ENCODE measurements at regions not wholly inside any gene's neighbourhood (a gene's known extent, or its start where the extent isn't known, plus 50 kb on each side); places are given as distances from the start of the nearest gene placed in this dataset.

DNA sequence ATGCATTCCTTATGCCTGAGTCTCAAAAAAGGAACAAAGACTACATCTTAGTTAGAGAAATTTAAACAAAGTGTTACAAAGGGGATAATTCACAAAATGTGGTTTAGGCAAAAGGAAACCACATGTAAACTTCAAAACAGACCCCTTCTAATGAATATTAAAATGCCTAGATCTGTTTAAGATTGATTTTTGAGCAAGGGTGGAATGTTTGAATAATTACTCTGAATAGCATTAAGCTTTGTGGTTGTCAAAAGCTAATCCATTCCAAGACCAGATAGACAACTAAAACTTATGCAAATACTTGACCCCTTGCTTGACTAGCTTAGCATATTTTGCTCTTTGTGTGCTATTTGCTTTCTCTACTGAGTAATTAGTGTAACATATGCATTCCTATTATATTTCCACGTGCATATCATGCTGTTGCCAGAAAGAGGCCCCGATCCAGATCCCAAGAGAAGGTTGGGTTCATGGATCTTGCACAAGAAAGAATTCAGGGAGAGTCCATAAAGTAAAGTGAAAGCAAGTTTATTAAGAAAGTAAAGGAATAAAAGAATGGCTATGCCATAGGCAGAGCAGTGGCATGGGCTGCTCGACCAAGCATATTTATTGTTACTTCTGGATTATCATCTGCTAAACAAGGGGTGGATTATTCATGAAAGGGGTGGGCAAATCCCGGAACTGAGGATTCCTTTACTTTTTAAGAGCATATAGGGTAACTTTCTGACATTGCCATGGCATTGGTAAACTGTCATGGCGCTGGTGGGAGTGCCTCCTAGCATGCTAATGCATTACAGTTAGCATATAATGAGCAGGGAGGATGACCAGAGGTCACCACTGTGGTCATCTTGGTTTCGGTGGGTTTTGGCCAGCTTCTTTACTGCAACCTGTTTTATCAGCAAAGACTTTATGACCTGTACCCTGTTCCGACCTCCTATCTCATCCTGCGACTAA is 1193.4 kb upstream of the EYS start:
- CTCF ChIA-PET = no interaction called here
- H3K9me3 ChIP-seq (ENCODE audit: control insufficient read depth, insufficient read depth, low read depth, low read length) = no peaks in the 10 kb centered on the region
- no peak for TF ChIP-seq ZNF776 (tag by site-specific recombination; IDR thresholded peaks at IDR 0.05; ENCODE audit: borderline replicate concordance)
- no peak for TF ChIP-seq ZFP37 (tag by site-specific recombination; IDR thresholded peaks at IDR 0.05)
- TF ChIP-seq ZNF266 (tag by site-specific recombination; IDR thresholded peaks at IDR 0.05; ENCODE audit: low read depth) = no peak
- no peak for TF ChIP-seq ZNF610 (tag by site-specific recombination; IDR thresholded peaks at IDR 0.05; ENCODE audit: borderline replicate concordance)
- TF ChIP-seq, protein P1, sequence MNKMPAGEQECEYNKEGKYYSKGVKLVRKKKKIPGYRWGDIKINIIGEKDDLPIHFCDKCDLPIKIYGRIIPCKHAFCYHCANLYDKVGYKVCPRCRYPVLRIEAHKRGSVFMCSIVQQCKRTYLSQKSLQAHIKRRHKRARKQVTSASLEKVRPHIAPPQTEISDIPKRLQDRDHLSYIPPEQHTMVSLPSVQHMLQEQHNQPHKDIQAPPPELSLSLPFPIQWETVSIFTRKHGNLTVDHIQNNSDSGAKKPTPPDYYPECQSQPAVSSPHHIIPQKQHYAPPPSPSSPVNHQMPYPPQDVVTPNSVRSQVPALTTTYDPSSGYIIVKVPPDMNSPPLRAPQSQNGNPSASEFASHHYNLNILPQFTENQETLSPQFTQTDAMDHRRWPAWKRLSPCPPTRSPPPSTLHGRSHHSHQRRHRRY (tag by site-specific recombination; IDR thresholded peaks at IDR 0.05) = no peak
- no peak for TF ChIP-seq ZNF571 (tag by site-specific recombination; IDR thresholded peaks at IDR 0.05)
- no peak for TF ChIP-seq HOXC10 (CRISPR knock-in tag; IDR thresholded peaks at IDR 0.05)
- no peak for TF ChIP-seq ZNF16 (tag by site-specific recombination; IDR thresholded peaks at IDR 0.05; ENCODE audit: low read depth)
- TF ChIP-seq GLI2 (tag by site-specific recombination; IDR thresholded peaks at IDR 0.05; ENCODE audit: borderline replicate concordance, low read depth) = no peak
- no peak for TF ChIP-seq MZF1 (tag by site-specific recombination; IDR thresholded peaks at IDR 0.05; ENCODE audit: borderline replicate concordance)
- TF ChIP-seq, protein P2, sequence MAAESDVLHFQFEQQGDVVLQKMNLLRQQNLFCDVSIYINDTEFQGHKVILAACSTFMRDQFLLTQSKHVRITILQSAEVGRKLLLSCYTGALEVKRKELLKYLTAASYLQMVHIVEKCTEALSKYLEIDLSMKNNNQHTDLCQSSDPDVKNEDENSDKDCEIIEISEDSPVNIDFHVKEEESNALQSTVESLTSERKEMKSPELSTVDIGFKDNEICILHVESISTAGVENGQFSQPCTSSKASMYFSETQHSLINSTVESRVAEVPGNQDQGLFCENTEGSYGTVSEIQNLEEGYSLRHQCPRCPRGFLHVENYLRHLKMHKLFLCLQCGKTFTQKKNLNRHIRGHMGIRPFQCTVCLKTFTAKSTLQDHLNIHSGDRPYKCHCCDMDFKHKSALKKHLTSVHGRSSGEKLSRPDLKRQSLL (tag by site-specific recombination; IDR thresholded peaks at IDR 0.05) = no peak
- no peak for TF ChIP-seq ZFP41 (tag by site-specific recombination; IDR thresholded peaks at IDR 0.05; ENCODE audit: borderline replicate concordance)
- TF ChIP-seq, protein P3, sequence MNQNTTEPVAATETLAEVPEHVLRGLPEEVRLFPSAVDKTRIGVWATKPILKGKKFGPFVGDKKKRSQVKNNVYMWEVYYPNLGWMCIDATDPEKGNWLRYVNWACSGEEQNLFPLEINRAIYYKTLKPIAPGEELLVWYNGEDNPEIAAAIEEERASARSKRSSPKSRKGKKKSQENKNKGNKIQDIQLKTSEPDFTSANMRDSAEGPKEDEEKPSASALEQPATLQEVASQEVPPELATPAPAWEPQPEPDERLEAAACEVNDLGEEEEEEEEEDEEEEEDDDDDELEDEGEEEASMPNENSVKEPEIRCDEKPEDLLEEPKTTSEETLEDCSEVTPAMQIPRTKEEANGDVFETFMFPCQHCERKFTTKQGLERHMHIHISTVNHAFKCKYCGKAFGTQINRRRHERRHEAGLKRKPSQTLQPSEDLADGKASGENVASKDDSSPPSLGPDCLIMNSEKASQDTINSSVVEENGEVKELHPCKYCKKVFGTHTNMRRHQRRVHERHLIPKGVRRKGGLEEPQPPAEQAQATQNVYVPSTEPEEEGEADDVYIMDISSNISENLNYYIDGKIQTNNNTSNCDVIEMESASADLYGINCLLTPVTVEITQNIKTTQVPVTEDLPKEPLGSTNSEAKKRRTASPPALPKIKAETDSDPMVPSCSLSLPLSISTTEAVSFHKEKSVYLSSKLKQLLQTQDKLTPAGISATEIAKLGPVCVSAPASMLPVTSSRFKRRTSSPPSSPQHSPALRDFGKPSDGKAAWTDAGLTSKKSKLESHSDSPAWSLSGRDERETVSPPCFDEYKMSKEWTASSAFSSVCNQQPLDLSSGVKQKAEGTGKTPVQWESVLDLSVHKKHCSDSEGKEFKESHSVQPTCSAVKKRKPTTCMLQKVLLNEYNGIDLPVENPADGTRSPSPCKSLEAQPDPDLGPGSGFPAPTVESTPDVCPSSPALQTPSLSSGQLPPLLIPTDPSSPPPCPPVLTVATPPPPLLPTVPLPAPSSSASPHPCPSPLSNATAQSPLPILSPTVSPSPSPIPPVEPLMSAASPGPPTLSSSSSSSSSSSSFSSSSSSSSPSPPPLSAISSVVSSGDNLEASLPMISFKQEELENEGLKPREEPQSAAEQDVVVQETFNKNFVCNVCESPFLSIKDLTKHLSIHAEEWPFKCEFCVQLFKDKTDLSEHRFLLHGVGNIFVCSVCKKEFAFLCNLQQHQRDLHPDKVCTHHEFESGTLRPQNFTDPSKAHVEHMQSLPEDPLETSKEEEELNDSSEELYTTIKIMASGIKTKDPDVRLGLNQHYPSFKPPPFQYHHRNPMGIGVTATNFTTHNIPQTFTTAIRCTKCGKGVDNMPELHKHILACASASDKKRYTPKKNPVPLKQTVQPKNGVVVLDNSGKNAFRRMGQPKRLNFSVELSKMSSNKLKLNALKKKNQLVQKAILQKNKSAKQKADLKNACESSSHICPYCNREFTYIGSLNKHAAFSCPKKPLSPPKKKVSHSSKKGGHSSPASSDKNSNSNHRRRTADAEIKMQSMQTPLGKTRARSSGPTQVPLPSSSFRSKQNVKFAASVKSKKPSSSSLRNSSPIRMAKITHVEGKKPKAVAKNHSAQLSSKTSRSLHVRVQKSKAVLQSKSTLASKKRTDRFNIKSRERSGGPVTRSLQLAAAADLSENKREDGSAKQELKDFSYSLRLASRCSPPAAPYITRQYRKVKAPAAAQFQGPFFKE (tag by site-specific recombination; IDR thresholded peaks at IDR 0.05; ENCODE audit: borderline replicate concordance) = no peak
- no peak for TF ChIP-seq OSR2 (tag by site-specific recombination; IDR thresholded peaks at IDR 0.05)
- no peak for TF ChIP-seq ZNF223 (tag by site-specific recombination; IDR thresholded peaks at IDR 0.05)
- TF ChIP-seq, protein P4, sequence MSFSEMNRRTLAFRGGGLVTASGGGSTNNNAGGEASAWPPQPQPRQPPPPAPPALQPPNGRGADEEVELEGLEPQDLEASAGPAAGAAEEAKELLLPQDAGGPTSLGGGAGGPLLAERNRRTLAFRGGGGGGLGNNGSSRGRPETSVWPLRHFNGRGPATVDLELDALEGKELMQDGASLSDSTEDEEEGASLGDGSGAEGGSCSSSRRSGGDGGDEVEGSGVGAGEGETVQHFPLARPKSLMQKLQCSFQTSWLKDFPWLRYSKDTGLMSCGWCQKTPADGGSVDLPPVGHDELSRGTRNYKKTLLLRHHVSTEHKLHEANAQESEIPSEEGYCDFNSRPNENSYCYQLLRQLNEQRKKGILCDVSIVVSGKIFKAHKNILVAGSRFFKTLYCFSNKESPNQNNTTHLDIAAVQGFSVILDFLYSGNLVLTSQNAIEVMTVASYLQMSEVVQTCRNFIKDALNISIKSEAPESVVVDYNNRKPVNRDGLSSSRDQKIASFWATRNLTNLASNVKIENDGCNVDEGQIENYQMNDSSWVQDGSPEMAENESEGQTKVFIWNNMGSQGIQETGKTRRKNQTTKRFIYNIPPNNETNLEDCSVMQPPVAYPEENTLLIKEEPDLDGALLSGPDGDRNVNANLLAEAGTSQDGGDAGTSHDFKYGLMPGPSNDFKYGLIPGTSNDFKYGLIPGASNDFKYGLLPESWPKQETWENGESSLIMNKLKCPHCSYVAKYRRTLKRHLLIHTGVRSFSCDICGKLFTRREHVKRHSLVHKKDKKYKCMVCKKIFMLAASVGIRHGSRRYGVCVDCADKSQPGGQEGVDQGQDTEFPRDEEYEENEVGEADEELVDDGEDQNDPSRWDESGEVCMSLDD (tag by site-specific recombination; IDR thresholded peaks at IDR 0.05) = no peak
- TF ChIP-seq ZNF302 (tag by site-specific recombination; IDR thresholded peaks at IDR 0.05; ENCODE audit: low read depth) = no peak
- no peak for TF ChIP-seq ZNF596 (tag by site-specific recombination; IDR thresholded peaks at IDR 0.05)
- TF ChIP-seq ZNF175 (tag by site-specific recombination; IDR thresholded peaks at IDR 0.05) = no peak

More for the DNA sequence above, 1193.4 kb upstream of the EYS start:
- H3K27ac ChIP-seq (ENCODE audit: extremely low read depth, low read depth, low read length) = no peak overlapping the region
- no peaks in the 10 kb centered on the region for H3K36me3 ChIP-seq (ENCODE audit: control insufficient read depth in 2 of 2, insufficient read depth in 1 of 2, low read length in 2 of 2)
- no peaks in the 10 kb centered on the region for H3K4me1 ChIP-seq (ENCODE audit: control insufficient read depth, insufficient read depth, low read length)
- POLR2A ChIA-PET = no interaction called here
- H3K4me3 ChIP-seq (ENCODE audit: low read depth, low read length) = no peak overlapping the region

All from HEK293 (cell line).